Chondrocyte (in vitro differentiated cells): ENCODE measurements at regions not wholly inside any gene's neighbourhood (a gene's known extent, or its start where the extent isn't known, plus 50 kb on each side); places are given as distances from the start of the nearest gene placed in this dataset.

Experiments used
- DNase-seq: peaks from one replicate; pipeline ENCODE4 v3.0.0; 2021; ENCODE audit warnings: mixed read lengths, low spot score
- H3K27ac Mint-ChIP-seq: one replicate; pipeline ENCODE4 v1.8.0; 2021; ENCODE audit warnings: mild to moderate bottlenecking, moderate library complexity, mixed read lengths; ENCODE audit not compliant: unreplicated experiment
- H3K27me3 Mint-ChIP-seq: 2 replicates; pipeline ENCODE4 v1.8.0; 2021; ENCODE audit warnings: low read depth, mixed read lengths
- H3K36me3 Mint-ChIP-seq: 2 replicates; pipeline ENCODE4 v1.8.0; 2021; ENCODE audit warnings: low read depth, mixed read lengths
- H3K4me1 Mint-ChIP-seq: 2 replicates; pipeline ENCODE4 v1.8.0; 2021; ENCODE audit warnings: low read depth, mild to moderate bottlenecking, mixed read lengths
- H3K4me3 Mint-ChIP-seq: one replicate; pipeline ENCODE4 v1.8.0; 2021; ENCODE audit warnings: mild to moderate bottlenecking, moderate library complexity, mixed read lengths; ENCODE audit not compliant: unreplicated experiment
- H3K9me3 Mint-ChIP-seq: 2 replicates; pipeline ENCODE4 v1.8.0; 2021; ENCODE audit warnings: low read depth, mixed read lengths
- TF ChIP-seq, protein P1 (sequence below): fragments of 200-600 bp; sonication (generic); IDR thresholded peaks from 2 replicates; pipeline ENCODE4 v1.5.0; 2021; ENCODE audit warnings: antibody characterized with exemption, mild to moderate bottlenecking, moderate library complexity

DNA sequence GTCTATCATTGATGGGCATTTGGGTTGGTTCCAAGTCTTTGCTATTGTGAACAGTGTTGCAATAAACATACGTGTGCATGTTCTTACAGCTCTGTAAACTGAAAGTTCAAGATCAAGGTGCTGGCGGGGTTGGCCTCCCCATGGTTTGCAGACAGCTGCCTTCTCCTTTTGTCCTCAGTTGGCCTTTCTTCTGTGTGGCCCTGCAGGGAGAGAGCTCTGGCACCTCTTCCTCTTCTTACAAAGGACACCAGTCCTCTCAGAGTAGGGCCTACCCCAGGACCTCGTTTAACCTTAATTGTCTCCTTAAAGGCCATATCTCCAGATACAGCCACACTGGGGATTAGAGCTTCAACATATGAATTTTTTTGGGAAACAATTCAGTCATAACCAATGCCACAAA is 462.7 kb downstream of the TCERG1L start:
- H3K9me3 Mint-ChIP-seq, result peaks cover 31% of the 10 kb centered on the region
- H3K27me3 Mint-ChIP-seq, result no peaks in the 10 kb centered on the region
- peaks cover 2% of the 10 kb centered on the region for H3K36me3 Mint-ChIP-seq
- H3K27ac Mint-ChIP-seq, result no peak overlapping the region
- H3K4me3 Mint-ChIP-seq, result no peak overlapping the region
- H3K4me1 Mint-ChIP-seq, result peaks cover 3% of the 10 kb centered on the region
- no peak for DNase-seq
- TF ChIP-seq, protein P1, sequence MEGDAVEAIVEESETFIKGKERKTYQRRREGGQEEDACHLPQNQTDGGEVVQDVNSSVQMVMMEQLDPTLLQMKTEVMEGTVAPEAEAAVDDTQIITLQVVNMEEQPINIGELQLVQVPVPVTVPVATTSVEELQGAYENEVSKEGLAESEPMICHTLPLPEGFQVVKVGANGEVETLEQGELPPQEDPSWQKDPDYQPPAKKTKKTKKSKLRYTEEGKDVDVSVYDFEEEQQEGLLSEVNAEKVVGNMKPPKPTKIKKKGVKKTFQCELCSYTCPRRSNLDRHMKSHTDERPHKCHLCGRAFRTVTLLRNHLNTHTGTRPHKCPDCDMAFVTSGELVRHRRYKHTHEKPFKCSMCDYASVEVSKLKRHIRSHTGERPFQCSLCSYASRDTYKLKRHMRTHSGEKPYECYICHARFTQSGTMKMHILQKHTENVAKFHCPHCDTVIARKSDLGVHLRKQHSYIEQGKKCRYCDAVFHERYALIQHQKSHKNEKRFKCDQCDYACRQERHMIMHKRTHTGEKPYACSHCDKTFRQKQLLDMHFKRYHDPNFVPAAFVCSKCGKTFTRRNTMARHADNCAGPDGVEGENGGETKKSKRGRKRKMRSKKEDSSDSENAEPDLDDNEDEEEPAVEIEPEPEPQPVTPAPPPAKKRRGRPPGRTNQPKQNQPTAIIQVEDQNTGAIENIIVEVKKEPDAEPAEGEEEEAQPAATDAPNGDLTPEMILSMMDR, result no peak

DNA sequence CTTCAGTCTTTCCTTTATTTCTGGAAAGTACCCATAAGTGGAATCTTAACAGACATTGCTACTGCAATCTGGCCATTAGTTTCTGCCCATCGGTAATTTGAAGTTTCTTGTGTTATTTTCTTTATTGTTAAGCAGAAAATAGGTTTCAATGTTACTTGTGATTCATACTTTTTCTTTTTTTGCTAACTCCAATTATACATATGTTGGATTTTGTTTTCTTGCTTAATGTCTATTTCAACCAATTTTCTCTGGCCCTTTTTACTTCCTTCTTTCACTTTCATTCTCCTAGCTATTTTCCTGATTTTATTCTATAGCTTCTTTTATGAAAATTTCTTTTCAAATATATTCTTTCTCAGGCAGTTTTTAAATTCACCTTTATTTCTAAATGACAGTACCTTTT is 457.4 kb downstream of the TCERG1L start:
- Mint-ChIP-seq H3K4me3 (no peak overlapping the region), H3K4me1 (no peaks in the 10 kb centered on the region), H3K9me3 (peaks cover 54% of the 10 kb centered on the region), H3K27me3 (no peaks in the 10 kb centered on the region), H3K36me3 (peaks cover 2% of the 10 kb centered on the region), H3K27ac (no peak overlapping the region)
- no peak for DNase-seq
- TF ChIP-seq, protein P1, result no peak

DNA sequence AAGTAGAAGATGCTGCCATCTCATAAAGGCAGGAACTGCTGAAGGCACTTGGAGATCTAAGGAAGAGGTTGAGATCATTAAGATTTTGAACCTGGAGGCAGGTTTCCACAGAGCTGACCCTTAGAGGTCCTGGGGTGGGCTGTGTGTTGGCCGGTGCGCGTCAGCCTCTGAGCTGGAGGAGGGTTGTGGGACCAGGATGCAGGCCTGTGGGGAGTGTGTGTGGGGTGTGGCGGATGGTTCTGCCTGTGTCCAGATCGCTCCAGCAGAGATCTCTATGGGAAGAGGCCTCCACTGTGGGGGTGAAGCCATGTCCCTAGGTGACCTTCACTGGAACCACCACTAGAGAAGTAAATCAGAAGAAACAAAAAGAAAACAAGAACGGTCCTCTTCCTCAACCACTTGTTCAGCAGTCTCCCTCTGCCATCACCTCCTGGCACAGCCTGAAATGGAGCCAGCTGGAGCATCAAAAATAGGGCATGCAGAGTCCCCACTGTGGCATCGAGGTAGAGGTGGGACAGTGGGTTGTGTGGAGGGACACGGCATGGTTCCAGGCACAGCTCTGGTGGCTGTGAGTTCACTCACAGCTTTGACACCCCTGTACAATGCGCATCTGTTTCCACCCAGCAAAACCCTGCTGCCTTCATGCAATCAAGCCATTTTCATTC is 453.8 kb downstream of the TCERG1L start:
- DNase-seq, result no peak
- TF ChIP-seq, protein P1, result no peak
- H3K4me3 Mint-ChIP-seq, result no peak overlapping the region
- H3K36me3 Mint-ChIP-seq, result peaks cover 2% of the 10 kb centered on the region
- peaks cover 55% of the 10 kb centered on the region for H3K9me3 Mint-ChIP-seq
- H3K27ac Mint-ChIP-seq, result no peak overlapping the region
- H3K4me1 Mint-ChIP-seq, result no peaks in the 10 kb centered on the region
- peaks cover 2% of the 10 kb centered on the region for H3K27me3 Mint-ChIP-seq

DNA sequence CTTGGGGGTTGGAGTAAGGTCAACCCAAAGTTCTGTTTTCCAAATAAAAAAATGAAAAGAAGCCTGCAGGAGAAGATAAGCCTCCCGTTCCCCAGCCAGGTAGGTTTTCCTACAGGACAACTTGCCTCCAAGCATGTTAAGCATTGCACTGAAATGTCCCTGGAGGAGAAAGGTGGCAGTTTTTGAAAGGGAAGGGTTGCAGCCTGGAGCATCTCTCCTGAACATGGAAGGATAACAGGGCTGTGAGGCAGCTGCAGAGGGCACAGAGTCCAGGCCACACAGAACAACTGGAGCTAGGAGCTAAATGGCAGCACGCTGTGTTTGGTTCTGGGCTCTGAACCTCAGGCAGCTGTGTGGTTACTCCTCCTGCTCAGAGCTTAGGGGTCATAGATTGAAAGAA is 452.9 kb downstream of the TCERG1L start:
- H3K36me3 Mint-ChIP-seq, result no peaks in the 10 kb centered on the region
- TF ChIP-seq, protein P1, result no peak
- peaks cover 2% of the 10 kb centered on the region for H3K27me3 Mint-ChIP-seq
- no peak for DNase-seq
- H3K4me3 Mint-ChIP-seq, result no peak overlapping the region
- no peak overlapping the region for H3K27ac Mint-ChIP-seq
- H3K4me1 Mint-ChIP-seq, result no peaks in the 10 kb centered on the region
- H3K9me3 Mint-ChIP-seq, result peaks cover 52% of the 10 kb centered on the region

DNA sequence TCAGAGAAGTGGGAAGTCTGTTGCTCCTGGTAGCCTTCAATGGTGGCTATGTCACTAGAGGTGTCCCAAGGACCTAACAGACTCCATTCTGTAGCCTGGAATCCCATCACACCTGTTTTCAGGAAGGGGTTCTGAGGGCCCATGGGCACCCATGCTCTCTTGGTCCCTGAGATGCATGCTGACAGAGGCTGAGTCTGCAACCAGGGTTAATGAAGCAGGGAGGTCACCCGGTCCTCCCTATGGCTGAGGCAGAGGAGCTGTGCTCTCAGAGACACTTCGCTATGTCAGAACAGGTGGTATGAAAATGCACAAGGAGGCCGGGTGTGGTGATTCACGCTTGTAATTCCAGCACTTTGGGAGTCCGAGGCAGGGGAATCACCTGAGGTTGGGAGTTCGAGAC is 452.1 kb downstream of the TCERG1L start:
- no peaks in the 10 kb centered on the region for H3K4me1 Mint-ChIP-seq
- no peak for DNase-seq
- H3K27me3 Mint-ChIP-seq, result peaks cover 2% of the 10 kb centered on the region
- peaks cover 48% of the 10 kb centered on the region for H3K9me3 Mint-ChIP-seq
- TF ChIP-seq, protein P1, result no peak
- H3K36me3 Mint-ChIP-seq, result no peaks in the 10 kb centered on the region
- no peak overlapping the region for H3K4me3 Mint-ChIP-seq
- H3K27ac Mint-ChIP-seq, result no peak overlapping the region
